Coronary artery (tissue), 2 donors: ENCODE measurements at regions not wholly inside any gene's neighbourhood (a gene's known extent, or its start where the extent isn't known, plus 50 kb on each side); places are given as distances from the start of the nearest gene placed in this dataset.

Experiments
- DNase-seq: peaks from one replicate; pipeline ENCODE4 v3.0.0-alpha.2; 2017; ENCODE audit warnings: low spot score
- H3K27ac ChIP-seq, 2 donors: fragments of 200-600 bp; sonication (generic); one replicate each; pipeline ENCODE4 v1.5.1; 2016 to 2019
- H3K4me3 ChIP-seq: fragments of 200-600 bp; sonication (generic); 2 replicates; pipeline ENCODE4 v1.5.1; 2016; ENCODE audit warnings: mild to moderate bottlenecking, moderate library complexity
- TF ChIP-seq, protein P1 (sequence below): fragments of 200-600 bp; sonication (generic); IDR thresholded peaks from one replicate; pipeline ENCODE4 v1.5.1; 2019; ENCODE audit warnings: antibody characterized with exemption

DNA sequence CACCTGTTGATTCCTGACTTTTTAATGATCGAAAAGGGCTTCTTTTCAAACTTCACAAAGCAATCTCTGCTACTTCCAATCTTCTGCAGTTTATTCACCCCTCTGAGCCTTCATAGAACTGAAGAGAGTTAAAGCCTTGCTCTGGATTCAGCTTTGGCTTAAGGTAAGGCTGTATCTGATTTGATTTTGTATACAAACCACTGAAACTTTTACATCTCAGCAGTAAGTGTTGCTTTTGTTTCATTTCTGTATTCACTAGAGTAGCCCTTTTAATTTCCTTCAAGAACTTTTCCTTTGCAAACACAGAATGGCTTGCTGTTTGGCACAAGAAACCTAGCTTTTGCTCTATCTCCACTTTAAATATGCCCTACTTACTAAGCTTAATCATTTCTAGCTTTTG, 1193.0 kb upstream of the GBE1 start:
- TF ChIP-seq, protein P1, sequence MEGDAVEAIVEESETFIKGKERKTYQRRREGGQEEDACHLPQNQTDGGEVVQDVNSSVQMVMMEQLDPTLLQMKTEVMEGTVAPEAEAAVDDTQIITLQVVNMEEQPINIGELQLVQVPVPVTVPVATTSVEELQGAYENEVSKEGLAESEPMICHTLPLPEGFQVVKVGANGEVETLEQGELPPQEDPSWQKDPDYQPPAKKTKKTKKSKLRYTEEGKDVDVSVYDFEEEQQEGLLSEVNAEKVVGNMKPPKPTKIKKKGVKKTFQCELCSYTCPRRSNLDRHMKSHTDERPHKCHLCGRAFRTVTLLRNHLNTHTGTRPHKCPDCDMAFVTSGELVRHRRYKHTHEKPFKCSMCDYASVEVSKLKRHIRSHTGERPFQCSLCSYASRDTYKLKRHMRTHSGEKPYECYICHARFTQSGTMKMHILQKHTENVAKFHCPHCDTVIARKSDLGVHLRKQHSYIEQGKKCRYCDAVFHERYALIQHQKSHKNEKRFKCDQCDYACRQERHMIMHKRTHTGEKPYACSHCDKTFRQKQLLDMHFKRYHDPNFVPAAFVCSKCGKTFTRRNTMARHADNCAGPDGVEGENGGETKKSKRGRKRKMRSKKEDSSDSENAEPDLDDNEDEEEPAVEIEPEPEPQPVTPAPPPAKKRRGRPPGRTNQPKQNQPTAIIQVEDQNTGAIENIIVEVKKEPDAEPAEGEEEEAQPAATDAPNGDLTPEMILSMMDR = no peak
- DNase-seq = no peak
- no peak overlapping the region for H3K4me3 ChIP-seq
- H3K27ac ChIP-seq = no peak overlapping the region

DNA sequence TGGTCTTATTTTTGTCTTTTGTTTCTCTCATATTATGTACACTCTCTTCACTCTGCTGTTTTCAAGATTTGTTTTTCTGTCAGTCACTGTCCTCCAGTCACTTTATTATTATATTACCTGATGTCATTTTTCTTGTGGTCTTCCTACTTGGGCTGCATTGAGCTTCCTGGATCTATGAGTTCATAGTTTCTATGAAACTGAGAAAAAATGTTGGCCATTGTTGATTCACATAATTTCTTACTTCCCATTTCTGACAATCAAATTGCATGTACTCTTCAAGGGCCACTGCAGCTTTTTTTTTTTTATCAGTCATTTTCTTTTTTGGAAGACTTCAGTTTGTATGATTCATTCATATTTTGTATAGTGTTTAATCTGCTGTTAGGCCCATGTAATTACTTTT, 1180.6 kb upstream of the GBE1 start:
- no peak overlapping the region for H3K4me3 ChIP-seq
- DNase-seq = no peak
- TF ChIP-seq, protein P1 = no peak
- no peak overlapping the region for H3K27ac ChIP-seq

DNA sequence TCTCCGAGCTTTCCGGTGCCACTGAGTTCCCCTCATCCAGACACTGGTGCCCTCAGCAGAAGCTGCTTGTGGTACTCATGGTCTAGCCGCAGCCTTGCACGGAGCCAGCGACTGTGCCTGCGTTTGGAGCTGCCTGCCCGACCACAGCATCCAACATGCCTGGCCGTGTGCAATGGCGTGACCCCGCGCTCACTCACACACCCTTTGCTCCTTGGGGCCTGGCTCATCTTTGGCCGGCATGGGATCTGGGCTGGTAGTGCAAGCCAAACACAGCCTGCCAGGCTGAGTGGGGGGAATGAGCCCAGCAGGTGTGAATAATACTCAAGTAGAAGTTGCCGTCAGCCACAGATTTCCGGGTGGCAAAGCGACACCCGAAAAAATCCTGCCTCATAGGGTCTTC, 1178.7 kb upstream of the GBE1 start:
- TF ChIP-seq, protein P1 = no peak
- H3K27ac ChIP-seq = no peak overlapping the region

DNA sequence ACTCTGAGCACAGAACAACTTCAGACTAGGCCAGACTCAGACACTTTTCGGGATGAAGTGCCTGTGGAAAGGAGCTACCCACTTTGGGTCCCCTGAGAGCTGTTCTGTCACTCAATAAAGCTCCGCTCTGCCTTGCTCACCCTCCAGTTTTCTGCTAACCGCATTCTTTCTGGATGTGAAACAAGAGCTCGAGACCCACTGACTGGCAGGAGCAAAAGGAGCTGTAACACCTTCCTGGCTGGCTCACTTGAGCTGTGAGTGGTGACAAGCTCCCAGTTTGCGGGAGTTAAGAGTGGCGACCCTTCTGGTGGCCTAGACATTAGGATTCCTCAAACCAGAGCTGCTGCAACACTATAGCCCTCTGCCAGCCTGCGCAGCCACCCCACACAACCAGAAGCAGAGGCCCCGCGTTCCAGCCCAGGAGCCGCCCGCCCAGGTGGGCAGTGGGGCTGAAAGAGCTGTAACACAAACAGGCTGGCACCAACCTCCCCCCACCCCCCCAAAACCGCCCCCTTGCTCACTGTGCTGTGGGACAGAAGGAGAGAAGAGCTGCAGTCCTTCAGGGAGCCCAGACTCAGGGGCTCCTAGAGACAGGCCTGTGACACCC, 1178.1 kb upstream of the GBE1 start:
- no peak for DNase-seq
- Histone ChIP-seq H3K27ac (no peak overlapping the region), H3K4me3 (no peak overlapping the region)
- TF ChIP-seq, protein P1 = no peak

More for the DNA sequence above, 1178.7 kb upstream of the GBE1 start:
- no peak overlapping the region for H3K4me3 ChIP-seq
- DNase-seq = no peak

DNA sequence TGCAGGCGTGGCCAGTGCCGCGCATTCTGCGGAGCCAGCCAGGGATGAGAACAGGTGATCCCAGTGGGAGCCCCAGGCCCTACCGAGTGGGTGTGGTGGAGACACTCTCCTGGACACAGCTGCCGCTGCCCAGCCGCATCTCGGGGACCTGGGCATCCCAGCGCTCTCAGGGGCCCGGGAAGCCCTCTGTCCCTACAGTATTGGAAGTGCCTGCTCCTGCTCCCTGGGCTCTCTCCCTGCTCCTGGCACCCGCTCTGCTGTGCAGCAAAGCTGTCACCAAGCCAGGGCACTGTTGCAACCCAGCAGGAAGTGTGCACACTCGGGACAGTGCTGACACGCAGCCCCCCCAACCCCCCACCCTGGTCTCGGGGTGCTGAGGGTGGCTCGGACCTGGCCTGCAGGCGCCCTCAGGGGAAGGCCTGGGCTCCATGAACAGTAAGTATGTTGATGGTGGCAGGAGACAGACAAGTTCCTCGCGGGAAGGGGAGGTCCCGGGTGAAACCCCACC, 1177.4 kb upstream of the GBE1 start:
- DNase-seq = no peak
- Histone ChIP-seq H3K27ac (no peak overlapping the region), H3K4me3 (no peak overlapping the region)
- TF ChIP-seq, protein P1 = no peak

DNA sequence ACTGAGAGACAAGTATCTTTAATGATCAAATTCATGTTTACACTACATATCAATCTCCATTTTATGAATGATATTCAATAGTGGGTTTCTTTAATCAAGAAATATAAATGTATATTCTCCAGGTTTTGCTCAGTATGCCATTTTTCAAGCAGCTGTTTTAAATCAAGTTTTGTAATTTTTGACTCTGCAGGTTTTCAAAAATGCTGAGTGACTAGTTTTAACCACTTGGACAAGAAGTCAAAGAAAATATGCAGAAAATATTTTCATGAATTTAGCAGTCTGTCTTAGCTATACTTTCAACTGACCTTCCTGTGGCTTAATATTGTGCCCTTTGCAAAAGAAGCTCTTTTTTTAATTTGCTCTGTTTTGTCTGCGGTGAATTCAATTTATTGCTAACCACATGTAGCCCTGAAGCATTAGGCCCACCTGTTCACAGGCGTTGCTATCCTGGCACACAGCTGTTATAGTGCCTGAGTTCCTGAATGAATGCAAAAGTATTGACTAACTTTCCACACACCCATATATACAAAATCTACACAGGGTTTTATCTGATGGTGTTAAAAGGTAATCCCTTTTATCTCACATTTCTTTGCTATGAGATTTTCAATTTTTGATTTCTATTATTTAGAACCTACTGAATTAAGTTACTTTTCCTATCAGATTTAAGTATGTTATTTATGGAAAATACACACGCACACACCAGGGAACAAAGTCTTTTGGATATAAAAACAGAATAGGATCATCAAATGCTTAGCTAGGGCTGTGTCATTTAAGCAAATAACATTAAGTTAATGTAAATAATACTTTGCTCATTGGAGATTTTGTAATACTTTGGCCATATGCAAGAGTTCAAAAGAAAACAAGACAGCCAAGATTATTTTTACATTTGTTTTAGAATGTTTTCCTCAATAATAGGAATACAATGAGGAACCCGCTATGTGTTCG, 1166.1 kb upstream of the GBE1 start:
- H3K4me3 ChIP-seq = no peak overlapping the region

More for the DNA sequence above, 1166.1 kb upstream of the GBE1 start:
- DNase-seq = no peak
- TF ChIP-seq, protein P1 = no peak
- H3K27ac ChIP-seq = no peak overlapping the region
